ENCODE measurements at regions not wholly inside any gene's neighbourhood (a gene's known extent, or its start where the extent isn't known, plus 50 kb on each side); places are given as distances from the start of the nearest gene placed in this dataset.
A peak's percentile ranks its signal among the peaks of the same experiment; 100 is the strongest.

- no peaks in the 10 kb centered on the region for H3K36me3 ChIP-seq (replicated peaks in 1 of 2)
- H3K27ac ChIP-seq = no peak overlapping the region
- TF ChIP-seq CTCF (IDR thresholded peaks at IDR 0.05) = no peak
- TF ChIP-seq POLR2A (IDR thresholded peaks at IDR 0.05) = no peak
- no peak overlapping the region for H3K4me3 ChIP-seq
- intact Hi-C loops (cut with DNase I) = no loop called here
- peak in 4 of 7 donors; percentile 23 to 47 (median 28) for DNase-seq
- H3K9me3 ChIP-seq (replicated peaks in 1 of 3) = no peaks in the 10 kb centered on the region
- H3K4me1 ChIP-seq (replicated peaks in 1 of 2) = peaks cover 4 to 13% of the 10 kb centered on the region in 2 donors
- no peaks in the 10 kb centered on the region for H3K27me3 ChIP-seq
Measured at GRCh38 chr4:151537687-151538086, 128.7 kb downstream of the FHIP1A start.

- TF ChIP-seq POLR2A (IDR thresholded peaks at IDR 0.05) (no peak), CTCF (IDR thresholded peaks at IDR 0.05) (no peak)
- no peak overlapping the region for H3K4me3 ChIP-seq
- no peaks in the 10 kb centered on the region for H3K36me3 ChIP-seq (replicated peaks in 1 of 2)
- no peaks in the 10 kb centered on the region for H3K9me3 ChIP-seq (replicated peaks in 1 of 3)
- H3K27me3 ChIP-seq = no peaks in the 10 kb centered on the region
- 63 to 71% (median 67%) methylated on average over 4 of the region's 4 CpGs for whole genome bisulfite sequencing, 4 donors
- H3K4me1 ChIP-seq (replicated peaks in 1 of 2) = peaks cover 4 to 13% of the 10 kb centered on the region in 2 donors
- no peak overlapping the region for H3K27ac ChIP-seq
- DNase-seq = no peak
- intact Hi-C loops (cut with DNase I) = no loop called here
Measured at GRCh38 chr4:151538963-151539362, 130.0 kb downstream of the FHIP1A start.

DNA sequence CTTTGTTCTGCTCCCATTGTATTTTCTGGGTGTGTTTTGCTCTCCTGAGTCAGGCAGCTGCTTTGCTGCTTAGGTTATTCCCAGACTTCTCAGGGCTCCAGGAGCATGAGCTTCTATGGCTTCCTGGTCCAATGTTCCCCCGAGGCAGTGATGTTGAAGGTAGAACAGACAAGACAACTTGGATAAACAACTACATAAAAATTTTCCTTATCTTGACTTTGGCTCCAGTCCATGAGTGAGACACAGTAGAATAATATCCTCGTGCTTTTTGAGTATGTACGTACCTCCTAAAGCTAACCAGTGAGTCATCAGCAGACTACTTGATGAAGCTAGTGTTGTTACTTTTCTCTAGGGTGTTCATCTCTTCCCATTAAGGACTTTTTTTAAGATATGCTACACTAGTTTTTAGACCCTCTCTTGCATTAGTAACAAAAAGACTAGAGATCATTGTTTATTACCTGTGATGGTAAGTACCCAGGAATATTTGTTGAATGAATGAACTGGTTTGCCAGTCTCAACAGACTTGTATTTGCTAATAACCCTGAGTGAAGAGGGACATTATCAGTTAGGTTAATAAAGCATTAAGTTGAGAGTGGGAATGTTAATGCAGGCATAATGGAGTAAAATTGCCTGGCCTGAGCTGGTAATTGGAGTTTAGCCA lies 131.9 kb downstream of the FHIP1A start:
- intact Hi-C loops (cut with DNase I) = no loop called here
- TF ChIP-seq CTCF (IDR thresholded peaks at IDR 0.05) (no peak), POLR2A (IDR thresholded peaks at IDR 0.05) (no peak)
- peak overlapping the region in 2 of 5 donors; percentile 6 to 60 for H3K27ac ChIP-seq
- peak in 3 of 7 donors; percentile 4 to 58 (median 11) for DNase-seq
- WGBS, 4 donors = 27 to 41% (median 35%) methylated on average over 3 of the region's 3 CpGs
- H3K27me3 ChIP-seq = no peaks in the 10 kb centered on the region
- H3K4me3 ChIP-seq = no peak overlapping the region
- no peaks in the 10 kb centered on the region for H3K36me3 ChIP-seq (replicated peaks in 1 of 2)
- peaks cover 4 to 13% of the 10 kb centered on the region in 2 donors for H3K4me1 ChIP-seq (replicated peaks in 1 of 2)
- H3K9me3 ChIP-seq (replicated peaks in 1 of 3) = no peaks in the 10 kb centered on the region

DNA sequence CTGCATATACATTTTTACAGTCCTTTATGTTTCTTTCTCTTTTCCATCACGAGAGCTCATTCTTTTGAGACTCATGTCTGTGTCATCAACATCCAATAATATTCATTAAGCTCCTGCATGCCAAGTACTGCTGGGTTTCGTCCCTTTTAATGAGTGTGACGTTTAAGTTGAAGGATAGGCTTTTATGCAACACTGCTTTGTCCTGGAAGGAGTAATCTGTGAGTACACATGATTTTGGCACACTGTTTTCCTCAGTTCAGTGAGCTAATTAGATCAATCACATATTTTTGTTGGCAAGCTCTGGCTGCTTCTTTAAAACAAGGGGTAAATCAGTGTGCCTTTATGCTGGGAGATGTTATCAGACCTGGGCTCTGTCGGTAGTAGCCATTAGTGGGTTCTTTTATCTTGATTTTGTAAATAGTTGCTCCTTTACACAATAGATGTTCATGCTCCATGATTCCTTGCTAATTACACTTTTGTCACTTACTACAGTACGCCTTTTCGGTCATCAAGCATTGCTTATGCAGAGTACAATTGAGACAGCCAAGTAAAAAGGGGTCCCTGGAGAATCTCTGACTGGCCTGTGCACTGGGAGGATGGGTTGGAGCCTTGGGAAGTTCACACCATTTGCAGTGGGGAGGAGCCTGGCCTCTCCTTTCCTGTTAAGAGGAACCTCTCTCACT lies 132.6 kb downstream of the FHIP1A start:
- Histone ChIP-seq H3K27me3 (no peaks in the 10 kb centered on the region), H3K27ac (peak overlapping the region in 2 of 5 donors; percentile 6 to 60), H3K4me1 (replicated peaks in 1 of 2) (peaks cover 4 to 13% of the 10 kb centered on the region in 2 donors), H3K4me3 (no peak overlapping the region), H3K9me3 (replicated peaks in 1 of 3) (no peaks in the 10 kb centered on the region), H3K36me3 (replicated peaks in 1 of 2) (no peaks in the 10 kb centered on the region)
- no peak for TF ChIP-seq CTCF (IDR thresholded peaks at IDR 0.05)
- TF ChIP-seq POLR2A (IDR thresholded peaks at IDR 0.05) = no peak
- peak in 2 of 7 donors; percentile 11 to 13 for DNase-seq
- intact Hi-C loops (cut with DNase I) = no loop called here
- WGBS, 4 donors = 42 to 58% (median 51%) methylated on average over 6 of the region's 6 CpGs
